HUES6 (cell line): ENCODE measurements at regions not wholly inside any gene's neighbourhood (a gene's known extent, or its start where the extent isn't known, plus 50 kb on each side); places are given as distances from the start of the nearest gene placed in this dataset.
"Not testable (repeated sequence)": the region's sequence is repeated elsewhere in the genome, so short reads cannot be mapped to it uniquely, and the experiment has no call there.

ENCODE experiments used
- H3K27ac ChIP-seq: 2 replicates; pipeline ENCODE4 v1.7.0; 2013; ENCODE audit warnings: low read depth, mild to moderate bottlenecking, low read length, inconsistent platforms
- H3K27me3 ChIP-seq: 2 replicates; pipeline ENCODE4 v1.6.1; 2013; ENCODE audit warnings: low read length; ENCODE audit not compliant: control insufficient read depth, insufficient read depth
- H3K36me3 ChIP-seq: 2 replicates; pipeline ENCODE4 v1.6.1; 2013; ENCODE audit warnings: low read length; ENCODE audit not compliant: control insufficient read depth, insufficient read depth
- H3K4me1 ChIP-seq: 2 replicates; pipeline ENCODE4 v1.6.1; 2013; ENCODE audit warnings: low read length; ENCODE audit not compliant: control insufficient read depth, insufficient read depth
- H3K4me3 ChIP-seq: 2 replicates; pipeline ENCODE4 v1.5.1; 2013; ENCODE audit warnings: low read depth, low read length
- H3K9ac ChIP-seq: one replicate; pipeline ENCODE4 v1.6.1; 2013; ENCODE audit warnings: mild to moderate bottlenecking, low read length
- H3K9me3 ChIP-seq: 2 replicates; pipeline ENCODE4 v1.6.1; 2013; ENCODE audit warnings: low read depth, low read length; ENCODE audit not compliant: control insufficient read depth, insufficient read depth

DNA sequence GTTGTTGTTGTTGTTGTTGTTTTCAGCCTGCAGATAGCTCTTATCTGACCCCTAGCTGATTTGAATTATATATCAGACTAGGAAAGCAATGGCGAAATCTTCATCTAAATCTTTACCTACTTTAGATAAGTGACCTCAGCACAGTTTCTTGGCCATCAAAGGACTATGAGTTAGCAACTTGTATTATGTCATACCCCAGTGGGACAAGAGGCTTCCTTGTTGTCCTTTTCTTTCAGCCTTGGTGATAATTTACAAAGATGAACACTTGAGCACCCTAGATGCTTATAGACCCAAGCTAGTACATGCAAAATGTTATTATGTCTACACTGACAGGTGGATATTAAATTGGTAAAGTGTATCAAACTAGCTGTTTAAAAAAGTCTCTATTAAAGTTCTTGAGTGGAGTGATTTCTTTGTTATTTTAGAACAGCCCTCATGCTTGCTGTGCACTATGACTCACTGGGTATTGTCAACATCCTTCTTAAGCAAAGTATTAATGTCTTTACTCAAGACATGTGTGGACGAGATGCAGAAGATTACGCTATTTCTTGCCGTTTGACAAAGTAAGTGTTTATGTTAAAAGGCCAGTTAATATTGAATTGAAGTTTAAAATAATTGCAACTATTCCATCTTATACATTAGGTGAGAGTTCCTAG lies 56.6 kb upstream of the ZNF519 start:
- not testable (repeated sequence) for H3K4me1 ChIP-seq, H3K27me3 ChIP-seq, H3K36me3 ChIP-seq, H3K27ac ChIP-seq, H3K9ac ChIP-seq, H3K9me3 ChIP-seq, H3K4me3 ChIP-seq
